ENCODE measurements at regions not wholly inside any gene's neighbourhood (a gene's known extent, or its start where the extent isn't known, plus 50 kb on each side); places are given as distances from the start of the nearest gene placed in this dataset.

GRCh38 chrX:44435047-44435446 lies 91.6 kb upstream of the EFHC2 start:
- no peak for TF ChIP-seq CTCF (IDR thresholded peaks at IDR 0.05)
- no peak for TF ChIP-seq NFIC (IDR thresholded peaks at IDR 0.05; ENCODE audit: borderline replicate concordance)
- TF ChIP-seq GABPA (IDR thresholded peaks at IDR 0.05; ENCODE audit: low read depth): no peak
